VCaP (cell line): ENCODE measurements at regions not wholly inside any gene's neighbourhood (a gene's known extent, or its start where the extent isn't known, plus 50 kb on each side); places are given as distances from the start of the nearest gene placed in this dataset.

Source experiments
- H3K27ac ChIP-seq: fragments of 450-650 bp; 2 replicates; pipeline ENCODE4 v1.5.1; 2017
- CTCF ChIP-seq: fragments of 450-650 bp; conservative IDR thresholded peaks from 2 replicates; pipeline ENCODE4 v1.5.1; 2017; ENCODE audit warnings: mild to moderate bottlenecking, moderate library complexity

- H3K27ac ChIP-seq, result no peak overlapping the region
- no peak for TF ChIP-seq CTCF
Measured at GRCh38 chr4:112775801-112776200, 138.9 kb downstream of the LARP7 start.

GRCh38 chr4:112776535-112776934 lies 139.6 kb downstream of the LARP7 start:
- H3K27ac ChIP-seq, result no peak overlapping the region
- no peak for TF ChIP-seq CTCF

- H3K27ac ChIP-seq, result no peak overlapping the region
- no peak for TF ChIP-seq CTCF
Measured at GRCh38 chr4:112778520-112778919, 141.6 kb downstream of the LARP7 start.

- no peak for TF ChIP-seq CTCF
- no peak overlapping the region for H3K27ac ChIP-seq
Measured at GRCh38 chr4:112793033-112793432, 156.1 kb downstream of the LARP7 start.

GRCh38 chr4:112800001-112800400 lies 163.1 kb downstream of the LARP7 start:
- TF ChIP-seq CTCF, result no peak
- no peak overlapping the region for H3K27ac ChIP-seq

GRCh38 chr4:112801341-112801740 lies 164.4 kb downstream of the LARP7 start:
- no peak for TF ChIP-seq CTCF
- no peak overlapping the region for H3K27ac ChIP-seq

GRCh38 chr4:112802780-112803179 lies 165.8 kb downstream of the LARP7 start:
- no peak overlapping the region for H3K27ac ChIP-seq
- TF ChIP-seq CTCF, result no peak

- no peak for TF ChIP-seq CTCF
- H3K27ac ChIP-seq, result no peak overlapping the region
Measured at GRCh38 chr4:112807083-112807482, 170.1 kb downstream of the LARP7 start.
